HL-60 (cell line): ENCODE measurements at regions not wholly inside any gene's neighbourhood (a gene's known extent, or its start where the extent isn't known, plus 50 kb on each side); places are given as distances from the start of the nearest gene placed in this dataset.

Experiments used
- DNase-seq, 2 experiments: peaks; one replicate each; pipeline ENCODE4 v3.0.0-alpha.2; 2010 to 2020; ENCODE audit warnings: low read depth in 1 of 2, low spot score in 1 of 2
- H3K27ac ChIP-seq: fragments of 250-450 bp; sonication (Bioruptor Pico); replicated peaks from 2 replicates; pipeline ENCODE4 v1.5.1; 2020; ENCODE audit warnings: mild to moderate bottlenecking, moderate library complexity
- H3K27me3 ChIP-seq: fragments of 250-450 bp; sonication (Bioruptor Pico); 2 replicates; pipeline ENCODE4 v1.5.1; 2021; ENCODE audit warnings: mild to moderate bottlenecking, moderate library complexity; ENCODE audit not compliant: insufficient read depth, poor library complexity, severe bottlenecking
- H3K4me3 ChIP-seq: replicated peaks from 2 replicates; pipeline ENCODE4 v1.5.1; 2011; ENCODE audit warnings: mild to moderate bottlenecking, control low read depth, low read length; ENCODE audit not compliant: insufficient read depth
- CTCF ChIP-seq: IDR thresholded peaks from one replicate; pipeline ENCODE4 v1.5.1; 2011; ENCODE audit warnings: low read length, control low read depth, inconsistent platforms; ENCODE audit not compliant: insufficient read depth
- GABPA ChIP-seq: IDR thresholded peaks from 2 replicates; pipeline ENCODE4 v1.6.1; 2012; ENCODE audit warnings: low read depth
- POLR2AphosphoS5 ChIP-seq: IDR thresholded peaks from 2 replicates; pipeline ENCODE4 v1.6.1; 2012; ENCODE audit warnings: low read depth
- REST ChIP-seq: IDR thresholded peaks from 2 replicates; pipeline ENCODE4 v1.6.1; 2012; ENCODE audit warnings: low read depth; ENCODE audit not compliant: insufficient replicate concordance
- SPI1 ChIP-seq: IDR thresholded peaks from 2 replicates; pipeline ENCODE4 v1.6.1; 2012; ENCODE audit warnings: low read depth, mild to moderate bottlenecking, borderline replicate concordance

DNA sequence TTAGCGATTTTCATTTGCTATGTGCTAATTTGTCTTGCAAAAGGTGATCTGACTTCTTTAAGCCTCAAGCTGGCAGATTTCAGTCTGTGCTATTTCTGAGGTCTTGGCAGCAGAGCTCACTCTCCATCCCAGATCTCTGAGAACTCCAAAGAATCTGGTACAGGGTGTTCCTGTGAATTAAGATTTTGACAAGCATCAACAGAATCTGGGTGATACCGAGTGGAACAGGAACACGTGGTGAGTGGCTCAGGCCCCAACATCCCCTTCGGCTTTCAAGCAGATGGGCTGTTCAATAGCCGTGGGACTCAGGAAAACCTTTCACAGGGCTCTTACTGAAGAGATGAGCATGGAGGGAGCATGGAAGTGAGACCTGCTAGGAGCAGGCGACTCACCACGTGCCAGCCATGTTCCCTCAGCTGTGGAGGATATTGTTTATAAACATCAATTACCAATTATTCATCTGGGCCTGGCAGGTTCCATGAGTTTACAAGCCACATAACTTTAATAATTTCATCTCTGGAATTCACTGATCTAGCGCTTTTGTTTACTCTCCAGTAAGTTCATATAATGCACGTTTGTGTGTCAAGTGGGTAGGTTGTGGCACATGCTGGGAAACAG lies 103.4 kb upstream of the SELENOK start:
- Histone ChIP-seq H3K27ac (no peak overlapping the region), H3K4me3 (no peak overlapping the region), H3K27me3 (no peaks in the 10 kb centered on the region)
- TF ChIP-seq GABPA (no peak), CTCF (no peak), SPI1 (no peak), POLR2AphosphoS5 (no peak), REST (no peak)
- no peak for DNase-seq

DNA sequence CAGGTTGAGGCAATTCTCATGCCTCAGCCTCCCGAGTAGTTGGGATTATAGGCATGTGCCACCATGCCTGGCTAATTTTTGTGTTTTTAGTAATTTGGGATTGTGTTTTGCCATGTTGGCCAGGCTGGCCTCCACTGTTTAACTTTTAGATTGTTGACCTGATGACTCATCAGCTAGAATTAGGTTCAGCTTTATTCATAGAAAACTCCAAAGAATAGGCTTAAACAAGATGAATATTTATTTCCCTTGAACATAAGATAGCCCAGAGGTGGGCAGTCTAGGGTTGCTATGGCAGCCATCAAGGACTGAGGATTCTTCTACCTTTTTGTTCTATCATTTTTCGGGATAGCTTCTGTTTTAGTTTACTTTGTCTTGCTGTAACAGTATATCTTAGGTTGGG lies 99.6 kb upstream of the SELENOK start:
- TF ChIP-seq REST (no peak), GABPA (no peak), POLR2AphosphoS5 (no peak), CTCF (no peak), SPI1 (no peak)
- DNase-seq = no peak
- Histone ChIP-seq H3K27ac (no peak overlapping the region), H3K27me3 (no peaks in the 10 kb centered on the region), H3K4me3 (no peak overlapping the region)

- H3K27ac ChIP-seq = no peak overlapping the region
- no peaks in the 10 kb centered on the region for H3K27me3 ChIP-seq
- H3K4me3 ChIP-seq = no peak overlapping the region
- TF ChIP-seq CTCF (no peak), SPI1 (no peak), GABPA (no peak), POLR2AphosphoS5 (no peak), REST (no peak)
- DNase-seq = no peak
Observed at GRCh38 chr3:53989946-53990345, 98.3 kb upstream of the SELENOK start.
